GM19452 (cell line): ENCODE measurements at regions not wholly inside any gene's neighbourhood (a gene's known extent, or its start where the extent isn't known, plus 50 kb on each side); places are given as distances from the start of the nearest gene placed in this dataset.

Experiments used
- ATAC-seq: cut with Tn5 transposase; IDR thresholded peaks from one replicate; pipeline ENCODE4 v1.9.1; 2021; ENCODE audit not compliant: unreplicated experiment

DNA sequence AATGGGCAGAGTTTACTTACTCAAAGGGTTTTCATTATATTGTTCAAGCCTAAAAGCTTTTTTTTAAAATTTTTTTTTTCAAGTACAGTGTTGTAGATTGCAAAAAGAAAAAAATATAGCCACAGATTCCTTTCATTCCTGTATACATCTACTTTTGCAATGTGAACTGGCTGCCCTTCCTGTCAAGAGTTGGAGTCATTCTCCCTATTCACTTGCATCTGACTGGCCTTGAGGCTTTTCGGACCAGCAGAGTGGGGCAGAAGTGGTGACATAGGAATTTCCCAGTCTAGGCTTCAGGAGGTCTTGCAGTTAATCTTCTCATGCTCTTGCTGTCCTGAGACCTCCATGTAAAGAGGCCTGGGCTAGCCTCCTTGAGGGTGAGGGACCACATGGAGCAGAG is 218.3 kb upstream of the CFAP20DC start:
- no peak for ATAC-seq

DNA sequence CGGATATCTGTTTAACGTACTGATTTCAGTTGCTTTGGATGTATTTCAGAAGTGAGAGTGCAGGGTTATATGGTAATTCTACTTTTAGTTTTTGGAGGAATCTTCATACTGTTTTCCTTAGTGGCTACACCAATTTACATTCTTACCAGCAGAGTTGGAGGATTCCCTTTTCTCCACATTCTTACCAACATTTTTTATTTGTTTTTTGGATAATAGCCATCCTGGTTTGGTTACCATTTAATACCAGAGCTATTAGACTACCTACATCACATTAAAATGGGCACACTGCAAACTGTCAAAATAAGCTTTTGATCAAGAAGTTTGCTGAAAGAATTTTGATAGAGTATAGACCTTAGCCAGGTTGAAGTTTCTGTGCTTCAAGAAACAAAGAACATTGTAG is 217.2 kb upstream of the CFAP20DC start:
- no peak for ATAC-seq

DNA sequence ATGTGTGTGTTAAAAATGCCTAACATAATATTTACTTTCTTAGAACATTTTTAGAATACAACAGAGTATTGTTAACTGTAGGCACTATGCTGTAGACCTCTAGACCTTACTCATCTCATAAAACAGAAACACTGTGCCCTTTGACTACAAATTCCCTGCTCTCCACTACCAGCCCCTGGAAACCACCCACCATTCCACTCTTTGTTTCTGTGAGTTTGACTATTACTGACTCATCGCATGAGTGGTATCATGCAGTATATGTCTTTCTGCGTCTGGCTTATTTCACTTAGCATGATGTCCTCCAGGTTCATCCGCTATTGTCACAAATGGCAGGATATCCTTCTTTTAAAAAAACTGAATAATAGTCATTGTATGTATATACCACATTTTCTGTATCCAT is 216.7 kb upstream of the CFAP20DC start:
- no peak for ATAC-seq

DNA sequence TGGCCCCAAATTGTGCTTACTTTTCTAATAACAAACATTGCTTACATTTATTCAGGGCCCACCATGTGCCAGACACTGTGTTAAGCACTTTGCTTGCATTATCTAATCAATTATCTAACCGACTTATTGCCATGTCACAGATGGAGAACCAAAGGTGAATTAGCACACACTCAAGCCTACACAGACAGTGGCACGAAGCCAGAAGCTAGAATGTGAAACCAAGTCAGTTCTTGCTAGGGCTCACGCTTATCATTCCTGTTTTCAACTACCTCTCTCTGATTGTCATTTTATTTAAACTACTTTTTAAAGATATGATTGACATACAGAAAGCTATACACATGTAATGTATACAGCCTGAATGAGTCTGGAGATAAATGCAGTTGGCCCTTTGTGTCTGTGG is 215.7 kb upstream of the CFAP20DC start:
- no peak for ATAC-seq

DNA sequence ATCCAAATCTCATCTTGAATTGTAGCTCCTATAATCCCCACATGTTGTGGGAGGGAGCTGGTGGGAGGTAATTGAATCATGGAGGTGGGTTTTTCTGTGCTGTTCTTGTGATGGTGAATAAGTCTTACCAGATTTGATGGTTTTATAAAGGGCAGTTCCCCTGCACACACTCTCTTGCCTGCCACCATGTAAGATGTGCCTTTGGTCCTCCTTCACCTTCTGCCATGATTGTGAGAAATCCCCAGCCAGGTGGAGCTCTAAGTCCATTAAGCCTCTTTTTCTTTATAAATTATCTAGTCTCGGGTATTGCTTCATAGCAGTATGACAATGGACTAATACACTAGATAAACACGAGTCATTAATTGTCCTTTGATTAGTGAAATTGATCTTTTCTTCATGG is 214.5 kb upstream of the CFAP20DC start:
- ATAC-seq = no peak

DNA sequence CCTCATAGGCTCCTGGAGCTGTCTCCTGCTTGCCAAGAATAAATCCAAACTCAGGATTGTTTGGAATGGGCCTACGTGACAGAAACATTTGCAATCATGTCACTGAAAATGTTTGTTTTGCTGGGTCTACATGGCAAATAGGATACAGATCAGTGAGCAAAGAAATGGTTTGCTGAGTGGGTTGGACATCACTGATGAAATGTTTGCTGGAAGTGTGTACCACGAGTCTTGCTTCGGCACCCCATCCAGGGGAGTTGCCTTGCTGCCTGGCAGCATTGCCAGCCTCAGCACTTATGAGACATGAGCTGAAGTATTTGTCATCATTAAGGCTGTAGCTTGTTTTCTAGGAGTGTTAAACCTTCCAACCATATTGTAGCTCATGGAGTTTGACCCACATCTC is 213.3 kb upstream of the CFAP20DC start:
- ATAC-seq = no peak

DNA sequence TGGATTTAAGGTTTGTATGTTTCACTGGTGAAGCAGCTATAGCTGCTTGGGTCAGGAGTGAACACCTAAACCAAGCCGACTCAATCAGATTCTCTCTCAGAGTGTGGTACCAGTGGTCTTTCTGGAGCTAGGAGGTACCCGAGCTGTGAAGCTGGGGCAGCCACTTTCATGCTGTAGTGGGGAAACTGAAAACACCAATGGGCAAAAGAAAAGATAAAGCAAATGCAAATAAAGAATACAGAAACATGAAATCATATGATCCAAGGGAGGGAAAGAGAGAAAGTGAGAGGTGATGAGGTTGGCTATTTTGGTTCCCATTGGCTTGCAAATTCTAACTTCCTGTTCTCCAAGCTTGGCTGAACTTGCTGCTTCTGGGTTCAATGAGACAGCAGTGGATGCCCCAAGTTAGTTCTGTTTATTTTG is 212.3 kb upstream of the CFAP20DC start:
- ATAC-seq = peak; percentile 91

DNA sequence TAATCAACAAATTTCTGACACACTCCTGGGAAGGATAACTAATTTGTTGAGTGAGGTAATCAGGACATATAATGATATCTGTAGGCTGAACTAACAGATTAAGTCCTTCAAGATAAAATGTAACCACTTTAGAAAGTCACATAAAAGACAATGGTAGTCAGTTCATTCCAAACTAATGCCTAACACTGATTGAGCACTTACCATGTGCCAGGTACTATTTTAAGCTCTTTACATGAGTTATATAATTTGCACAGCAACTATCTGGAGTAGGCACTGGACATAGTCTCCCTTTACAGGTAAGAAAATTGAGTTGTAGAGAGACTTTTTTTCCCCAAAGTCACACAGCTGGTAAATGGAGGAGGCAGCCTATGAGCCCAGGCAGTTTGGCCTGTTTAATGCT is 211.2 kb upstream of the CFAP20DC start:
- ATAC-seq = no peak

DNA sequence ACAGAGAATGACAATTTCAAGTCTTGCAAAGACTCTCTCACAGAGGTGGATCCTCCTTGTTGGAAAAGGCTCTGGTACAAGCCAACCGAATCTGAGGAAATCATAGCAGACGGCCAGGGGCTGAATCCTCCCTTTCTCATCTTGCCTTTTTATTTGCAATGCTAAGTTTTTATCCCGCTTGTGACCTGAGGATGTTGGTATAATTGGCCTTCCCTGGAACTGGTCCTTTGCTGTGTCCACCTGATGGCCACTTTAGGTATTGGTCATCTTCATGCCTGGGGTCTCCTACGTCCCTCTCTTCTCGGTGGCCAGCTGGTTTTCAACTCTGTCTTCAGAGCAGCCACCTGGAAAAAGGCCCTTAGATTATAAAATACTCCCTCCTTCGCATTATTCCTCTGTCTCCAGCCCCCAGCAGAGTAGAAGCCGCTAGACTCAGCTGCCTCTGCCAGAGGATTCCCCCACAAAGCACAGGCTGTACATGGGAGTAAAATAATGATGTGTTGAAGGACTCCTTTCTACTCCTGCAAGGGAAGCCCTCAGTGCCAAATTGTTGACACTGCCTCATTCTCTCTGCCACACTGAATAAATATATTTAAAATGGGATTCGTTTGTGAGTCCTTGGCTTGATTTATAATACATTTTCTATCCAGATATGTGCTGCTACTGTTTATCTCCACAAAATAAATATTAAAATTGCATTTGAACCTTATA is 208.9 kb upstream of the CFAP20DC start:
- no peak for ATAC-seq

DNA sequence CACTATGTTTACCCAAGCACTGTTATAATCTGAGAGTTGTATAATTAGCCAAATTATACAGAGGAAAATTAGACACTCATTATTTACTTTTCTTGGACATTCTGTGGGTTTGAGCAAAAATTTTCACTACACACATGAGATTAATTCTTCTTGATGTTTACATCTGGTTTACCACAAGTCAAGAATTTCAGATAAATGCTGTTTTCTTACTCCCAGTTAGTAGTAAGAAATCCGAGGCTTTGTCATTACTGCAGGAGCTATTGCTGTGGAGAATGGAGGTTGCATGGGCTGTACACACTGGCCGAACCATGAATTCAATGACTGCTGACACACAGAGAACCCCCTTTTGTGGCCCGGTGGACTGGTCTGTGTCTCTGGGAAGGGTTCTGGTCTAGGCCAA is 207.7 kb upstream of the CFAP20DC start:
- ATAC-seq = no peak

DNA sequence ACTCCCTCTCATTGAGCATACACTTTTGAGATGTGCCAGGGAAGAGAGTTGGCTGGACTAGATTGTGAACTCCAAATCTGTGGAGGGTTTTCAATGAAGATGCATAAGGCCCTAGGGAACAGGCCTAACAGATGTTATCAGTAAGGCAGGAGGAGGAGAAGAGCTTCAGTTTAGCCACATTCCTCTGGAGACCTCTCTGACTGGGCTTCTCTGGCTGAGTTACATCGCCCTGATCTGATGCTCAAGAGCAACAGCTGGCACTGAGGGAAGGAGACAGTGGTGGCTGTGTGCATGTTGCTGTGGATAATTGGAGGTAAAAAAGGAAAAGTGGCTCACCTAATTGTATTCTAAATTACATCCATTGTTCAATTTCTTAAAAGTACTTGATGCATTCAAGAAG is 206.4 kb upstream of the CFAP20DC start:
- no peak for ATAC-seq

DNA sequence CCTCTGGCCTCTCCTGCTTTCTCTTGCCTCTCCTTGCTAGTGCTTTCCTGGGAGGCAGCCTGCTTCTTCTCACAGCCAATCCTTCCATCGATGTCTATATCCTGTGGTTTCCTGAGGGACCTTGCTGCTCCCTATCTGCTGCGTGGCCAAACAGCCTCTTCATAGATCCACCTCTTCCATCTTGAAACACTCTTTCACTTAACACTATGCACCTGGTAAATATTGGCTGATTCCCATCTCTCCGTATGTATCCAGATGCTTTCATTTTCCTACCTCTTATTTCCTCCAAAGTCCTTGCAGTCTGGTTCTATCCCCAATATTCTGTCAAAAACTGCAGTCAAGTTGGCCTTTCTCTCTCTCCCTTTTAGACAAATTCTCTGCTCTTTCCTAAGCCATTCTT is 205.2 kb upstream of the CFAP20DC start:
- ATAC-seq = no peak

DNA sequence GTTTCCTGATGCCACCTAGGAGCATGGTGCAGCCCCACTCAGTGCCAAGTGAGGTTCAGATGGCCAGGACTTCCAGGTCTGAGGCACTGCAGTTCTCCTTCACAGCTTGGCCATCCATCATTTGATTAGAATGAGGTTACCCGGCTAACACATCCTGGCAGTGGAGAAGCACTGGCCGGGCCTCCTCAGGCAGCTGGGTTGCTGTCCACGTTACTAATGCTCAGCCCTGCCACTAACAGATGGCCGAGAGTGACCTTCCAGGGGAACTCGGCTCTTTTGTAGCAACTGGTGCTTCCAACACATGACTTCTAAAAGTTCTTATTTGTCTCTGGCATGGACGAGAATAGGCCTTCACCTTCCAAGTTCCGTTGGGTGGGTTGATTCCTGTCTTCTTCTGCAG is 204.6 kb upstream of the CFAP20DC start:
- no peak for ATAC-seq

DNA sequence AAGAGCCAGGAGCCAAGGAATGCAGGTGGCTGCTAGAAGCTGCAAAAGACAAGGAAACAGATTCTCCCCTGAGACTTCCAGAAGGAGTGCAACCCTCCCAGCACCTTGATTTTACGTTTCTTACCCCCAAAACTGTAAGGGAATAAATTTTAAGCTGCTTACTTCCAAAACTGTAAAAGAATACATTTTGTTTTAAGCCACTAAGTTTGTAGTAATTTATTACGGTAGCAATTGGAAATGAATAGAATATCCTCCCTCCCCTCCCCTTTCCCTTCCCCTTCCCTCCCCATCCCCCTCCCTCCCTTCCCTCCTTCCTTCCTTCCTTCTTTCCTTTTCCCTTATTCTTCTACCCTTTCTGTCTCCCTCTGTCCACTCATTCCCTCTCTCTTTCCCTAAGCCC is 203.7 kb upstream of the CFAP20DC start:
- ATAC-seq = no peak

DNA sequence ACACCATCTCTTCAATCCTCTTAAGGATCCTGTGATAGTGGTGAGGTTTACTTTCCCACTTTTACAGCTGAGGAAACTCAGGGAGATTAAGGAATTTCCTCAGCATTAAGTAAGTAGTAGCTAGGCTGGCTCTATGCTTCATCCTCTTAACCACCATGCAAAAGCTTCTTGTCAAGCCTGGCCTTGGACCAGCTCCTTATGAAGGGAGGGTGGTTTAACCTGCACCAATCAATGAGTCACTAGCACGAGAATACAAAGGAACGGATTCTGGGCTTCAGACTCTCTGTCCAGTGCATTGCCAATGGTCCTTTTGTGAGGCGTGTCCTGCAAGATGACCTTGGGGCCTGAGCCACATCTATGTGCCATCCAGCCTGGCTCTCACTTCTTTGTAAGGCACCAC is 202.0 kb upstream of the CFAP20DC start:
- no peak for ATAC-seq

DNA sequence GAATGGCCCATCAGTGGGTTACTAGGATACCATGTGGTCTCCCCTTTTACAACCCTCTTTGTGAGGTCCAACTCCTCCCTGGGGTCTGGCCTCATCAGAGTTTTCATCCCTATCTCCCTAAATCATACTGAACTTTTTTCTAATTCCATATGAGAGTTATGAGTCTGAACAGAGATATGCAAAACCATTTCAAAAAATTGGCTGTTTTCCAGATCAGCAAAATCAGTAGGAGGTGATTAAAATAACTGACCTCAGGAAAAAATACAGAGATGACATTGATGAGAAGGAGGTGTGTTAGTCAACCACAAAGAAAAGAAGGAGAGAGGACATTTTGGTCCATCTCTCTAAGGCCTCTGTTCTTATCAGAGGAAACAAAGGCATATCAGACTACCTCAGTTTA is 200.8 kb upstream of the CFAP20DC start:
- no peak for ATAC-seq

DNA sequence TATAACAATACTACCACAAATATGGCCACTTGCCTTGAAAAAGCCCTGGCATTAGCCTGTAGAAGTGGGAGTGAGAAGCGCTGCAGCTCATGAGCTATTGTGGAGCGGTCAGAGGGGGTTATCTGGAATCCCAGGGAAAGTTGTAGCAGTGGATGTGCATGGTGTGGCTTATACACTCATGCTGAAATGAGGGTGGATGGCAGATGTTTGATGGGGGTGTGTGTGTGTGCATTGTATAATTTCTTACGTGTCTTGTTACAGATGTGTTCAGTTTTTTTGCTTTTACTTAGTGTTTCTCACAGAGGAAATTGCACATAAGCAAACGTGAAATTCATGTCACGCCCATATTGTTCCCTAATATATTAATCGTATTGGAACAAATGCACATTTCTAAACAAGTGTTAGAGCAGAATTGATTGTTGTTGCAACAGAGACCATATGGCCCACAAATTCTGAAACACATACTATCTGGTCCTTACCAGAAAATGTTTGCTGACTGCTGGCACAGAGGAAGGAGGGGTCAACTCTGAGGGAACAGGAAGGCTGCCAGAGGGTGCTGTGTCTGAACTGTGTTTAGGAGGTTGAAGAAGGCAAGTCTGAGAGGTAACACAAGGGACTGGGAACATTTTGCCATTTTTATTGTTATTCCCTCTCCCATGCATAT is 200.0 kb upstream of the CFAP20DC start:
- no peak for ATAC-seq

DNA sequence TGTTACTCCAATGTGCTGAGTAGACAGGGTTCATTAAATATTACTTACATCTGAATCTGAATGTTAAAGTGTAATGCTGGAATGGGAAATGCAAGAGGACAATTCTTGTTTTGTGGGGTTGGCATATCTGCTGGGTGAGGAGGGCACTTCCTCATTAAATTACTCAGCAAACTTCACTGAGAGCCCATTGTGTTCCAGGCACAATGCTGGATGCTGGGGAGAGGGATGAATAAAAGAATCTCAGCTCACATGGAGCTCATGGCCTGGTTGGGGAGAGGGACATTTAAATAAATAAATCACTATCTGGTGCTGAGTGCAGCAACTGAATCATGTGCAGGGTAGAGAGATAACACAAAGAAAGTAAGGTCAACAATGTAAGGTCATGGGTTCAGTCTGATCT is 199.2 kb upstream of the CFAP20DC start:
- no peak for ATAC-seq

DNA sequence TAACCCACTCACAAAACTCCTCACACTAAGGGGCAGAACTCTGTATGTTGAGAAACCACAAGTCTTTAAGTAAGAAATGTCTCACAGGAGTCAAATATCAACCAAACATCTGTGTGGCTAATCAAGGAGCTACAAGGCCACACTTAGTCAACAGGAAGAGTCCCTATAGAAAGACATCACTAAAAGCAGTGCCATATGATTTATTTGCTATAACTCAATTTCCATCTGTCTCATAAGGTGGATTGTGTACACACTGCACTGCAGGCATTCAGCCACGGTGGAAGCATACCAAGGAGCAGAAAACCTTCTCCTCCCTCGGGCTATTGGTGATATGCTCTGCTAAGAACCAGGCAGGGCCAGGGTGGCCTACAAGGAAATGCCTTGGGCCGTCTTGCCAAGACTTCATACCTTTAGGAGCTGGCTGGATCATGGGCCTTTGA is 197.6 kb upstream of the CFAP20DC start:
- peak; percentile 62 for ATAC-seq

DNA sequence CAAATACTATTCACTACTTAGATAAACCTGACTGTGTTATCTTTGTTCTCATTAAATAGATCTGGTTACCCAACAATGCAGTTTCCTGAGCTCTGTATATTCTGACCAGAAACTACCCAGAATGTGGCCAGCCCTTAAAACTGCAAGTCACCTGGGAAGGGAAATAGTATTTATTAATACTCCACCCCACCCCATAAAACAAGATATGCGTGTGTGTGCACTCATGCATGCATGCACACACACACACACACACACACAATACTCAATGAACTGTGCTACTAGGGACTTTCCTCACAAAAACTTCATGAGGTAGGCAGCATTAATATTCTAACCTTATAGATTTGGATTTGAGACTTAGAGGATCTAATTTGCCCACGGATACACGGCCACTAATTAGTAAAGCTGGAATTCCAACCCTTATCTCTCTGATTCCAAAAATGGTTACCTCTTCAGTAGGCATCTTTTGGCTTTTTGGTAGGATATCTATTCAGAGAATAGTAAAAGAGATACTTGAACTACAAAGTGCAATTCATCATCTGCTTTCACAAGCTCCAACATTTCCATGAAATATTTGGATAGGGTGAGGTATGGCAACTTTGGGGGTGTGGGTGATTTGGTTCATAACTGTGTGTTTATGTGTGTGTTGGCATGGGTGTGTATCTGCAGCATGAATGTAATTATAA is 197.0 kb upstream of the CFAP20DC start:
- ATAC-seq = peak; percentile 43

DNA sequence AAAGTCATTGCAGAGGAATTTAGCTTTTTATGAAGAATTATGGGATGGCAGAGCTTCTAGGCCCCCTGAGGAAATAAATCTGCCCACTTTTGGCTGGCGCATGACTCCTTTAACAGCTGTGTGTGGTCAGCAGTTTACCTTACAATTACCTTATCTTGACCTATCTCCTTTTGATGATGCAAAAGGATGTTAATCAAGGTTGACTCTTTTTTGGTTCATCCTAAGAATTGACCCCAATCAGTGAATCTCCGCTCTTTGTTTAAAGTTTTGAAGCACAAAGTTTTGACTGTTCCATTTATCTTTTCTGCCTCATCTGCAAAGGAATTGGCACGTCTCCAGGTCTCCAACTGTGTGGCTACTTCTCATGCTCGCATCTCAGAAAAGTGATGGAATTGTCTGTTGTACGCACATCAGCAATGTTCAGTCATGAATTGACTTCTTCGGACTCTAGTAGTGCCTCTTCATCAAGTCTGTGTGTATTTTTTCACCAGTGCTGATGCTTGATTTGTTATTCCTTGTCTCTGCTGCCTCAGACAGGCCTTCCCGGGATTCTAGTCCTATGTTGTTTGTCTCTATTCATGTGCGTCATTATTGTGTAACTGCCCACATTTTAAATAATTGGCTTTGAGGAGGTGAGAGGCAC is 196.2 kb upstream of the CFAP20DC start:
- ATAC-seq = no peak
